ENCODE measurements at regions not wholly inside any gene's neighbourhood (a gene's known extent, or its start where the extent isn't known, plus 50 kb on each side); places are given as distances from the start of the nearest gene placed in this dataset.

DNA sequence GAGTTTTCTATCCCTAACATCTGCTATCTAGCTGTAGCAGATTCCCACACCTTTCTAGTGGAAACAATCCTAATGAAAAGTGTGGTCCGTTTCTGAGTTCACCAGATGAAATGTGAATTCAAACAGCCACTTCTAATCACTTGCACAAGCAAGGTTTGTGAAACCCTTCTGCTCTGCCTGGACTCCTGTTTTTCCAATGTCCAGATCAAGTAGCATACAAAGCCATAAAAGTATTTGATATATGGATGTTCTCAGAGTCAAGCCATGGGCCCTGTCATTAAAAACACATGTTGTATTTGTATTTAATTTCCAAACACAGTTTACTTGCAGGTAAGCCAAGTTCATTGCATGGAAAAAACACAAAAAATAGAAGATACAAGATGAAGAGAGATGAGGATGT lies 570.4 kb downstream of the NR2F1-AS1 start:
- no peak for TF ChIP-seq POLR2AphosphoS5 (IDR thresholded peaks at IDR 0.05)
- TF ChIP-seq, protein P1, sequence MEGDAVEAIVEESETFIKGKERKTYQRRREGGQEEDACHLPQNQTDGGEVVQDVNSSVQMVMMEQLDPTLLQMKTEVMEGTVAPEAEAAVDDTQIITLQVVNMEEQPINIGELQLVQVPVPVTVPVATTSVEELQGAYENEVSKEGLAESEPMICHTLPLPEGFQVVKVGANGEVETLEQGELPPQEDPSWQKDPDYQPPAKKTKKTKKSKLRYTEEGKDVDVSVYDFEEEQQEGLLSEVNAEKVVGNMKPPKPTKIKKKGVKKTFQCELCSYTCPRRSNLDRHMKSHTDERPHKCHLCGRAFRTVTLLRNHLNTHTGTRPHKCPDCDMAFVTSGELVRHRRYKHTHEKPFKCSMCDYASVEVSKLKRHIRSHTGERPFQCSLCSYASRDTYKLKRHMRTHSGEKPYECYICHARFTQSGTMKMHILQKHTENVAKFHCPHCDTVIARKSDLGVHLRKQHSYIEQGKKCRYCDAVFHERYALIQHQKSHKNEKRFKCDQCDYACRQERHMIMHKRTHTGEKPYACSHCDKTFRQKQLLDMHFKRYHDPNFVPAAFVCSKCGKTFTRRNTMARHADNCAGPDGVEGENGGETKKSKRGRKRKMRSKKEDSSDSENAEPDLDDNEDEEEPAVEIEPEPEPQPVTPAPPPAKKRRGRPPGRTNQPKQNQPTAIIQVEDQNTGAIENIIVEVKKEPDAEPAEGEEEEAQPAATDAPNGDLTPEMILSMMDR (IDR thresholded peaks at IDR 0.05 in 8 of 11, conservative IDR thresholded peaks at IDR 0.05 in 3 of 11) = no peak
- TF ChIP-seq POLR2A (IDR thresholded peaks at IDR 0.05) = no peak

Measured in spleen (tissue), 7 donors.